Neuron (in vitro differentiated cells): ENCODE measurements at regions not wholly inside any gene's neighbourhood (a gene's known extent, or its start where the extent isn't known, plus 50 kb on each side); places are given as distances from the start of the nearest gene placed in this dataset.
"Not testable (repeated sequence)": the region's sequence is repeated elsewhere in the genome, so short reads cannot be mapped to it uniquely, and the experiment has no call there.

Experiments used
- H2AFZ ChIP-seq: one replicate; pipeline ENCODE4 v1.6.1; 2013; ENCODE audit warnings: low read depth, mild to moderate bottlenecking, inconsistent platforms, low read length, moderate library complexity
- H3K27me3 ChIP-seq: one replicate; pipeline ENCODE4 v1.6.1; 2013; ENCODE audit warnings: low read length; ENCODE audit not compliant: insufficient read depth
- H3K36me3 ChIP-seq: one replicate; pipeline ENCODE4 v1.6.1; 2013; ENCODE audit warnings: low read length; ENCODE audit not compliant: insufficient read depth
- H3K4me1 ChIP-seq: one replicate; pipeline ENCODE4 v1.6.1; 2013; ENCODE audit warnings: low read length; ENCODE audit not compliant: insufficient read depth
- H3K4me3 ChIP-seq: 2 replicates; pipeline ENCODE4 v1.5.1; 2013; ENCODE audit warnings: mild to moderate bottlenecking, low read length, moderate library complexity
- H3K9me3 ChIP-seq: one replicate; pipeline ENCODE4 v1.6.1; 2013; ENCODE audit warnings: low read length

DNA sequence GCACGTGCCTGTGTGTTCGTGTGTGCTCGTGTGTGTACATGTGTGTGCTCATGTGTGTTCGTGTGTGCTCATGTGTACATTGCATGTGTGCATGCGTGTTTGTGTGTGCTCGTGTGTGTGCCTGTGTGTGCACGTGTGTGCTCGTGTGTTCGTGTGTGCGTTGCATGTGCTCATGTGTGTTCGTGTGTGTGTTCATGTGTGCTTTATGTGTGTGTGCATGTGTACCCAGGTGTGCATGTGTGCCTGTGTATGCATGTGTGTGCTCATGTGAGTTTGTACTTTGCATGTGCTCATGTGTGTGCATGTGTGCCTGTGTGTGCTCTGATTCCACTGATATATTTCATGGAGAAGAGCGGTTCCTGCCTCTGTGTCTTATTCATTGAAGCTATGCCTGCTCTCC is 265.5 kb downstream of the FOXL1 start:
- H3K4me3 ChIP-seq: no peak overlapping the region
- no peak overlapping the region for H2AFZ ChIP-seq
- no peaks in the 10 kb centered on the region for H3K4me1 ChIP-seq
- no peaks in the 10 kb centered on the region for H3K27me3 ChIP-seq
- H3K36me3 ChIP-seq: no peaks in the 10 kb centered on the region
- H3K9me3 ChIP-seq: no peaks in the 10 kb centered on the region

DNA sequence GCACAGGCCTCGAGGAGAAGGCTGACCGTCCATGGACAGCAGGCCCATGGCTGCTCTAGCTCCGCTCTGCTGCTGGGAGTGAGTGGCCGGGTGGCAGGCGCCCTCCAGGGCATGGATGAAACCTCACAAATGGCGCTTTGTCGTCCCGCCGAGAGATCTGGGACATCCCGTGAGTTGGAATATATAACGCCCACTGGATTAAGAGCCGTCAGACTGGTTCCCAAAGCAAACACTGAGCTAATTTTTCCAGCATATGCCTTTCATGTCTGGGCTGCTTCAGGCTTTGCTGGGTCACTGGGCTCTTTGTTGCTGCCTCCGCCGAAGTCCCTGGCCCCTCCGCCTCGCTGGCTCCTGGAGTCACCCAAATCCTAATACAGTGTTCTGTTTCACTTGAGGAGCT is 266.3 kb downstream of the FOXL1 start:
- H3K4me3 ChIP-seq: no peak overlapping the region
- no peak overlapping the region for H2AFZ ChIP-seq
- H3K9me3 ChIP-seq: no peaks in the 10 kb centered on the region
- no peaks in the 10 kb centered on the region for H3K27me3 ChIP-seq
- H3K4me1 ChIP-seq: no peaks in the 10 kb centered on the region
- no peaks in the 10 kb centered on the region for H3K36me3 ChIP-seq

- no peaks in the 10 kb centered on the region for H3K36me3 ChIP-seq
- H3K4me1 ChIP-seq: no peaks in the 10 kb centered on the region
- no peaks in the 10 kb centered on the region for H3K9me3 ChIP-seq
- H3K27me3 ChIP-seq: no peaks in the 10 kb centered on the region
- no peak overlapping the region for H2AFZ ChIP-seq
- H3K4me3 ChIP-seq: no peak overlapping the region
These were observed 267.8 kb downstream of the FOXL1 start for GRCh38 chr16:86846136-86846535.

GRCh38 chr16:86848821-86849220 is 270.5 kb downstream of the FOXL1 start:
- H3K27me3 ChIP-seq: no peaks in the 10 kb centered on the region
- H3K4me3 ChIP-seq: no peak overlapping the region
- no peak overlapping the region for H2AFZ ChIP-seq
- no peaks in the 10 kb centered on the region for H3K36me3 ChIP-seq
- H3K9me3 ChIP-seq: no peaks in the 10 kb centered on the region
- H3K4me1 ChIP-seq: no peaks in the 10 kb centered on the region

DNA sequence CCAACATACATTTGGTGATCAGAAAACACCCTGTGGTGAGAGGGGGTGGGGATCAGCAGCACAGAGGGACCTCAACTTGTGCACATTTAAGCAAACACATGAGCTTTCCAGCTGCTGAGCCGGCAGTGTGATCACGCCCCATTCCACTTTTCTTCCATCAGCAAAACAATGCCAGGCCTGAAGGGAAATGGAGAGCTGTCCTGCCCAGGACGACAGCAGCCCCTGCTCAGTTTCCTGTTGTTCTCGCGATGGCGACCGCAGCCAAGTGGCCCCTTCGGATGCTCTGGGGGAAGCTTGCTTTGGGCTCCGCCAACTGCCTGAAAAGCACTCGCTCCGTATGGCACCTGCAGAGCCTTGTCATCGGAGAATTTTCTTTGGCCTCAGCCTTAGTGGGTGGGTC is 272.3 kb downstream of the FOXL1 start:
- Histone ChIP-seq H3K4me1 (no peaks in the 10 kb centered on the region), H2AFZ (no peak overlapping the region), H3K27me3 (no peaks in the 10 kb centered on the region), H3K4me3 (no peak overlapping the region), H3K9me3 (no peaks in the 10 kb centered on the region), H3K36me3 (no peaks in the 10 kb centered on the region)

DNA sequence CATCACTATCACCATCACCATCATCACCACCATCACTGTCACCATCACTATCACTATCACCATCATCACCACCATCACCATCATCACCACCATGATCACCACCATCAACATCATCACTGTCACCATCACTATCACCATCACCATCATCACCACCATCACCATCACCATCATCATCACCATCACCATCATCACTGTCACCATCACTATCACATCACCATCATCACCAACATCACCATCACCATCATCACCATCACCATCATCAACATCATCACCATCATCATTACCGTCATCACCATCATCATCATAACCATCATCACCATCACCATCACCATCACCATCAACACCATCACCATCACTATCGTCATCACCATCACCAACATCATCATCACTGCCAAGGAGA is 273.8 kb downstream of the FOXL1 start:
- H3K27me3 ChIP-seq: no peaks in the 10 kb centered on the region
- H3K4me1 ChIP-seq: no peaks in the 10 kb centered on the region
- H3K36me3 ChIP-seq: no peaks in the 10 kb centered on the region
- H3K9me3 ChIP-seq: no peaks in the 10 kb centered on the region
- no peak overlapping the region for H2AFZ ChIP-seq
- H3K4me3 ChIP-seq: no peak overlapping the region

- H3K9me3 ChIP-seq: no peaks in the 10 kb centered on the region
- H3K4me3 ChIP-seq: no peak overlapping the region
- no peaks in the 10 kb centered on the region for H3K36me3 ChIP-seq
- H3K27me3 ChIP-seq: no peaks in the 10 kb centered on the region
- no peaks in the 10 kb centered on the region for H3K4me1 ChIP-seq
- no peak overlapping the region for H2AFZ ChIP-seq
These were observed 275.8 kb downstream of the FOXL1 start for GRCh38 chr16:86854058-86854621.

DNA sequence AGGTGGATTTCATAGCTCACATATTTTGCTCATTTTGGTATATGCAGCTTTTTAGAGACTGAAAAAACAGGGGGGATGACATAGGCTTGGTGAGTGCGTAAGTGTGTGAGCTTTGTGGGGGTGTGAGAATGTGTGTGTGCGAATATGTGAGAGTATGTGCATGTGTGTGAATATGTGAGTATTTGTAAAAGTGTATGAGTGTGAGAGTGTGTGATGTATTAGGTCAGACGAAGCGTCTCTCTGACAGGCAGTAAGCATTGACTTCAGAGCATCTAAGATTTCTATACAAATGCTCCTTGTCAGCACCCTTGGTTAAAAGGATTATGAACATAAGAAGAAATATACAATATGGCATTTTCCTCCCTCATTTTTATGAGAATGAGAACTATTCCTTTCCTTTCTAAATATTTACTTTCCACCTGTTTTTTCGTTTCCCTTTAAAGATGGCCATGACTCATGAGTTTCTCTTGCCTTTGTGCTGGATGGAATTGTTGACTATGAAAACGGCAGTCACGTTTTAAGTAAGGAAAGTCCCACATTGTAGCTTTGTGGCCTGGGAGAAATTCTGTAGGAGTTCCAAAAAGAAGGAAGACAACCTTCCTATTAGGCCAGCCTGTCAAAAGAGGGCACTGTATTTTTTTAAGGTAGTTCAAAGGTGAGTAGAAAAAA is 276.4 kb downstream of the FOXL1 start:
- Histone ChIP-seq H2AFZ (no peak overlapping the region), H3K36me3 (no peaks in the 10 kb centered on the region), H3K4me3 (no peak overlapping the region), H3K27me3 (no peaks in the 10 kb centered on the region), H3K4me1 (no peaks in the 10 kb centered on the region), H3K9me3 (no peaks in the 10 kb centered on the region)

GRCh38 chr16:86856946-86857586 is 278.7 kb downstream of the FOXL1 start:
- Histone ChIP-seq H3K4me1 (no peaks in the 10 kb centered on the region), H3K4me3 (no peak overlapping the region), H3K9me3 (no peaks in the 10 kb centered on the region), H3K36me3 (no peaks in the 10 kb centered on the region), H2AFZ (no peak overlapping the region), H3K27me3 (no peaks in the 10 kb centered on the region)

GRCh38 chr16:86857807-86858206 is 279.5 kb downstream of the FOXL1 start:
- H3K36me3 ChIP-seq: no peaks in the 10 kb centered on the region
- H3K27me3 ChIP-seq: no peaks in the 10 kb centered on the region
- no peaks in the 10 kb centered on the region for H3K9me3 ChIP-seq
- H3K4me1 ChIP-seq: no peaks in the 10 kb centered on the region
- H2AFZ ChIP-seq: no peak overlapping the region
- no peak overlapping the region for H3K4me3 ChIP-seq

- Histone ChIP-seq H3K36me3 (no peaks in the 10 kb centered on the region), H3K4me1 (no peaks in the 10 kb centered on the region), H3K9me3 (no peaks in the 10 kb centered on the region), H3K27me3 (no peaks in the 10 kb centered on the region), H3K4me3 (no peak overlapping the region), H2AFZ (no peak overlapping the region)
These were observed 280.2 kb downstream of the FOXL1 start for GRCh38 chr16:86858501-86858900.

DNA sequence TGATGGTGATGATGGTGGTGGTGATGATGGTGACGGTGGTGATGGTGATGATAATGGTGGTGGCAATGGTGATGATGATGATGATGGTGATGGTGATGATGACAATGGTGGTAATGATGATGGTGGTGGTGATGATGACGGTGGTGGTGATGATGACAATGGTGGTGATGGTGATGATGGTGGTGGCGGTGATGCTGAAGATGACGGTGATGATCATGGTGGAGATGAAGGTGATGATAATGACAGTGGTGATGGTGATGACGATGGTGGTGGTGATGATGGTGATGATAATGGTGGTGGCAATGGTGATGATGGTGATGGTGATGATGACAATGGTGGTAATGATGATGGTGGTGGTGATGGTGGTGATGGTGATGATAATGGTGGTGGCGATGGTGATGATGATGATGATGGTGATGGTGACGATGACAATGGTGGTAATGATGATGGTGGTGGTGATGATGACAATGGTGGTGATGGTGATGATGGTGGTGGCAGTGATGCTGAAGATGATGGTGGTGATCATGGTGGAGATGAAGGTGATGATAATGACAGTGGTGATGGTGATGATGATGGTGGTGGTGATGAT is 283.0 kb downstream of the FOXL1 start:
- H3K27me3 ChIP-seq, H3K4me3 ChIP-seq, H3K36me3 ChIP-seq, H3K9me3 ChIP-seq, H3K4me1 ChIP-seq, H2AFZ ChIP-seq: not testable (repeated sequence)

- no peak overlapping the region for H3K4me3 ChIP-seq
- H3K4me1 ChIP-seq: no peaks in the 10 kb centered on the region
- H3K27me3 ChIP-seq: no peaks in the 10 kb centered on the region
- no peak overlapping the region for H2AFZ ChIP-seq
- no peaks in the 10 kb centered on the region for H3K9me3 ChIP-seq
- H3K36me3 ChIP-seq: no peaks in the 10 kb centered on the region
These were observed 284.4 kb downstream of the FOXL1 start for GRCh38 chr16:86862595-86863280.
